B cell (primary cell): ENCODE measurements at regions not wholly inside any gene's neighbourhood (a gene's known extent, or its start where the extent isn't known, plus 50 kb on each side); places are given as distances from the start of the nearest gene placed in this dataset.

Experiments
- ATAC-seq: fragments of 200-7000 bp; cut with Tn5 transposase; one replicate; pipeline ENCODE4 v1.10.0; 2021; ENCODE audit warnings: low read depth, mild to moderate bottlenecking, moderate number of reproducible peaks, moderate library complexity
- CTCF ChIA-PET: fragments of 350-600 bp; sonication (Branson Sonifier 250); formaldehyde crosslinking; loops from one replicate; lab custom pipeline; 2021; ENCODE audit warnings: antibody characterized with exemption, inconsistent platforms; lab: Charles Lee
- POLR2A ChIA-PET: fragments of 350-600 bp; sonication (Branson Sonifier 250); formaldehyde crosslinking; loops from one replicate; lab custom pipeline; 2021; ENCODE audit warnings: antibody characterized with exemption; lab: Charles Lee
- DNase-seq: peaks from one replicate; pipeline ENCODE4 v3.0.0; 2013
- H2AFZ ChIP-seq: 2 replicates; pipeline ENCODE4 v1.6.1; 2012; ENCODE audit warnings: mild to moderate bottlenecking, low read depth, low read length; ENCODE audit not compliant: insufficient read depth, poor library complexity, severe bottlenecking
- H3K27ac ChIP-seq, 2 donors: 1 replicate in 1 of 2; 2 replicates in 1 of 2; pipeline ENCODE4 v1.5.1; 2012 to 2013; ENCODE audit warnings: low read length in 2 of 2, mild to moderate bottlenecking in 2 of 2, moderate library complexity in 1 of 2
- H3K27me3 ChIP-seq, 4 experiments: fragments of 200-600 bp in 1 of 4; sonication (generic) in 1 of 4; replicated peaks in 1 of 4; 1 replicate in 2 of 4; 2 replicates in 2 of 4; pipeline versions ENCODE4 v1.6.1 to v1.7.0; 2013 to 2016; ENCODE audit warnings: low read length in 3 of 4, mild to moderate bottlenecking in 2 of 4, mixed read lengths in 1 of 4, moderate library complexity in 1 of 4; ENCODE audit not compliant: insufficient read depth in 4 of 4, control insufficient read depth in 3 of 4; ENCODE audit errors: control extremely low read depth in 1 of 4
- H3K36me3 ChIP-seq, 2 experiments: replicated peaks in 1 of 2; 1 replicate in 1 of 2; 2 replicates in 1 of 2; pipeline versions ENCODE4 v1.6.1 to v1.7.1; 2013; ENCODE audit warnings: low read length in 1 of 2; ENCODE audit not compliant: insufficient read depth in 2 of 2, control insufficient read depth in 1 of 2; ENCODE audit errors: control extremely low read depth in 1 of 2, extremely low read depth in 1 of 2
- H3K4me1 ChIP-seq, 2 donors: fragments of 200-600 bp in 1 of 2; sonication (generic) in 1 of 2; 1 replicate in 1 of 2; 2 replicates in 1 of 2; pipeline versions ENCODE4 v1.5.1 to v1.6.1; 2013 to 2017; ENCODE audit warnings: low read length in 2 of 2; ENCODE audit not compliant: control insufficient read depth in 2 of 2, insufficient read depth in 2 of 2
- H3K4me2 ChIP-seq: replicated peaks from 2 replicates; pipeline ENCODE3; 2012; ENCODE audit warnings: mild to moderate bottlenecking, low read depth, low read length; ENCODE audit not compliant: poor library complexity, severe bottlenecking
- H3K4me3 ChIP-seq, 5 experiments: fragments of 200-600 bp in 1 of 5; sonication (generic) in 1 of 5; 1 replicate in 3 of 5; 2 replicates in 2 of 5; pipeline versions ENCODE4 v1.5.1 to v1.7.0; 2011 to 2016; ENCODE audit warnings: low read length in 4 of 5, mild to moderate bottlenecking in 4 of 5, low read depth in 2 of 5, control low read depth in 1 of 5, moderate library complexity in 1 of 5; ENCODE audit not compliant: insufficient read depth in 1 of 5; ENCODE audit errors: control extremely low read depth in 1 of 5, extremely low read depth in 1 of 5
- H3K79me2 ChIP-seq: fragments of 200-600 bp; sonication (generic); one replicate; pipeline ENCODE4 v1.6.0; 2016; ENCODE audit warnings: low read length; ENCODE audit not compliant: control insufficient read depth, insufficient read depth
- H3K9ac ChIP-seq: fragments of 200-600 bp; sonication (generic); 2 replicates; pipeline ENCODE4 v1.6.1; 2017; ENCODE audit warnings: mild to moderate bottlenecking, low read length, moderate library complexity
- H3K9me3 ChIP-seq, 3 donors: one replicate each; pipeline versions ENCODE4 v1.6.1 to v1.7.1; 2013; ENCODE audit warnings: low read length in 2 of 3; ENCODE audit not compliant: control insufficient read depth in 2 of 3, insufficient read depth in 1 of 3; ENCODE audit errors: control extremely low read depth in 1 of 3
- H4K20me1 ChIP-seq: 2 replicates; pipeline ENCODE4 v1.6.0; 2012; ENCODE audit warnings: mild to moderate bottlenecking, low read length; ENCODE audit not compliant: insufficient read depth, control insufficient read depth, poor library complexity, severe bottlenecking
- H3K27ac Mint-ChIP-seq: one replicate; pipeline ENCODE4 v1.8.0; 2021; ENCODE audit warnings: mixed read lengths
- H3K27me3 Mint-ChIP-seq: one replicate; pipeline ENCODE4 v1.8.0; 2021; ENCODE audit warnings: mixed read lengths
- H3K4me1 Mint-ChIP-seq: one replicate; pipeline ENCODE4 v1.8.0; 2021; ENCODE audit warnings: mixed read lengths
- H3K4me3 Mint-ChIP-seq: one replicate; pipeline ENCODE4 v1.8.0; 2021; ENCODE audit warnings: mixed read lengths
- H3K9me3 Mint-ChIP-seq: one replicate; pipeline ENCODE4 v1.8.0; 2022; ENCODE audit warnings: mixed read lengths; ENCODE audit not compliant: insufficient read depth
- EZH2 ChIP-seq: IDR thresholded peaks from 2 replicates; pipeline ENCODE4 v1.6.1; 2012; ENCODE audit warnings: borderline replicate concordance, low read depth, mild to moderate bottlenecking, moderate library complexity, low read length; ENCODE audit not compliant: insufficient read depth, poor library complexity, severe bottlenecking
- WGBS: methylation state at CpG from one replicate; pipeline ENCODE4 v1.1.5; 2013; ENCODE audit warnings: missing lambda C conversion rate; ENCODE audit not compliant: insufficient coverage; 5-methylcytosine and 5-hydroxymethylcytosine counted together
- intact Hi-C: fragments of 100-400 bp; cut with micrococcal nuclease; formaldehyde crosslinking; loops from one replicate; pipeline ENCODE4 v1.10.0; 2022
- TF ChIP-seq, protein P1 (sequence below): fragments of 200-600 bp; IDR thresholded peaks from one replicate; pipeline ENCODE4 v1.8.0; 2022; ENCODE audit warnings: antibody characterized with exemption, mild to moderate bottlenecking

DNA sequence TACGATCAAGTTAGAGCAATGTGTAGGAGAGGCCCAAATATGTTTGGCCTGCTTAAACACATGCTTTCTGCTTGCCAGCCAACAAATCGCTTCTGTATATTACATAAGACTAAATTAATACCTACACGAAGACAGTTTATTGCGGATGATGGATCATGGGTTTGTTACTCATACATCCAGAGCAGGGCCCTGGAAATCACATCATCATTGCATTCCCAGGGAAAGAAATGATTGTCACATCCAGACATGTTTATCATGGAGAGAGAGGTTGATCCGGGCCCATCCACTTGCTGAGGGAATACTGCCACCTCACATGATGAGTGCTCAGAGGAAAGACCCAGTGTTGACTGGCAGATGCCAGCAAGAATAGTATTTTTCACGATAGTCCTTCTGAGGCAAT is 282.6 kb downstream of the NUF2 start:
- no peak for ATAC-seq
- WGBS, result 96% methylated on average over 4 of the region's 6 CpGs

DNA sequence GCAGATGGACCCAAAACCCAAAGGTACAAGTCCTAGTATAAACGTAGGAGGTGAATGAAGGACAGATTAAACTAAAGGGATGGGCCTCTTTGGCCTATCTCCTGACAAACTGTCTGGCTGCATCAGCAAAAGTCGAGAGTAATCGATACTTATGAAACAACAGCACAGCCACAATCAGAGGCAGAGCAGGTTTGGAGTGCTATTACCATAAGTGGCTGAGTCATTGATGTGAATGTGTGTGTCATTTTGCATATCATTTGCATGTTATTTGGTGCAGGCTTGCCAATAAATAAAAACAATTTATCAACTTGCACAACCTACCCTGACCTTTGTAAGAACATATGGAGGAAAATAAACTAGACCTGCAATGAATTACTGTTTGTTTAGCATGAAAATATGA is 283.1 kb downstream of the NUF2 start:
- CTCF ChIA-PET, result no interaction called here

More for the DNA sequence above, 282.6 kb downstream of the NUF2 start:
- Histone ChIP-seq H3K4me2 (no peak overlapping the region), H2AFZ (no peak overlapping the region), H3K4me1 (no peaks in the 10 kb centered on the region), H3K4me3 (no peak overlapping the region), H3K9ac (no peak overlapping the region), H3K27me3 (no peaks in the 10 kb centered on the region), H3K79me2 (no peaks in the 10 kb centered on the region), H3K9me3 (no peaks in the 10 kb centered on the region), H3K36me3 (no peaks in the 10 kb centered on the region), H3K27ac (no peak overlapping the region), H4K20me1 (no peaks in the 10 kb centered on the region)
- Mint-ChIP-seq H3K4me3 (no peak overlapping the region), H3K4me1 (no peaks in the 10 kb centered on the region), H3K9me3 (no peaks in the 10 kb centered on the region), H3K27me3 (no peaks in the 10 kb centered on the region), H3K27ac (no peak overlapping the region)
- intact Hi-C loops, result no loop called here
- ChIA-PET POLR2A (no interaction called here), CTCF (no interaction called here)
- TF ChIP-seq EZH2, result no peak
- TF ChIP-seq, protein P1, sequence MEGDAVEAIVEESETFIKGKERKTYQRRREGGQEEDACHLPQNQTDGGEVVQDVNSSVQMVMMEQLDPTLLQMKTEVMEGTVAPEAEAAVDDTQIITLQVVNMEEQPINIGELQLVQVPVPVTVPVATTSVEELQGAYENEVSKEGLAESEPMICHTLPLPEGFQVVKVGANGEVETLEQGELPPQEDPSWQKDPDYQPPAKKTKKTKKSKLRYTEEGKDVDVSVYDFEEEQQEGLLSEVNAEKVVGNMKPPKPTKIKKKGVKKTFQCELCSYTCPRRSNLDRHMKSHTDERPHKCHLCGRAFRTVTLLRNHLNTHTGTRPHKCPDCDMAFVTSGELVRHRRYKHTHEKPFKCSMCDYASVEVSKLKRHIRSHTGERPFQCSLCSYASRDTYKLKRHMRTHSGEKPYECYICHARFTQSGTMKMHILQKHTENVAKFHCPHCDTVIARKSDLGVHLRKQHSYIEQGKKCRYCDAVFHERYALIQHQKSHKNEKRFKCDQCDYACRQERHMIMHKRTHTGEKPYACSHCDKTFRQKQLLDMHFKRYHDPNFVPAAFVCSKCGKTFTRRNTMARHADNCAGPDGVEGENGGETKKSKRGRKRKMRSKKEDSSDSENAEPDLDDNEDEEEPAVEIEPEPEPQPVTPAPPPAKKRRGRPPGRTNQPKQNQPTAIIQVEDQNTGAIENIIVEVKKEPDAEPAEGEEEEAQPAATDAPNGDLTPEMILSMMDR, result no peak
- no peak for DNase-seq

More for the DNA sequence above, 283.1 kb downstream of the NUF2 start:
- H3K27me3 Mint-ChIP-seq, result no peaks in the 10 kb centered on the region
- H3K4me1 ChIP-seq, result no peaks in the 10 kb centered on the region
- H3K27ac Mint-ChIP-seq, result no peak overlapping the region
- POLR2A ChIA-PET, result no interaction called here
- H3K4me1 Mint-ChIP-seq, result no peaks in the 10 kb centered on the region
- H3K27ac ChIP-seq, result no peak overlapping the region
- H3K79me2 ChIP-seq, result no peaks in the 10 kb centered on the region
- H4K20me1 ChIP-seq, result no peaks in the 10 kb centered on the region
- H3K4me3 ChIP-seq, result no peak overlapping the region
- no peak overlapping the region for H3K4me2 ChIP-seq
- ATAC-seq (no peak), DNase-seq (no peak)
- no peak overlapping the region for H3K9ac ChIP-seq
- no peaks in the 10 kb centered on the region for H3K9me3 ChIP-seq
- H2AFZ ChIP-seq, result no peak overlapping the region
- no peaks in the 10 kb centered on the region for H3K27me3 ChIP-seq
- H3K36me3 ChIP-seq, result no peaks in the 10 kb centered on the region
- intact Hi-C loops, result no loop called here
- TF ChIP-seq EZH2, result no peak
- TF ChIP-seq, protein P1, result no peak
- no peak overlapping the region for H3K4me3 Mint-ChIP-seq
- WGBS, result 73% methylated on average over 2 of the region's 3 CpGs
- H3K9me3 Mint-ChIP-seq, result no peaks in the 10 kb centered on the region
